GM12878 (cell line): ENCODE measurements at regions not wholly inside any gene's neighbourhood (a gene's known extent, or its start where the extent isn't known, plus 50 kb on each side); places are given as distances from the start of the nearest gene placed in this dataset.

ENCODE experiments used
- ATAC-seq: fragments of 200-7000 bp; cut with Tn5 transposase; 3 replicates; pipeline ENCODE4 v1.9.1; 2020; ENCODE audit warnings: mild to moderate bottlenecking, moderate library complexity
- BruUV-seq: library from RNA; stranded (reverse); fragments of 400-500 nt; replicated peaks from 2 replicates; lab custom pipeline; 2021; lab: Mats Ljungman, UMichigan
- CTCF ChIA-PET: fragments of 300-600 bp; sonication (Branson Sonifier 250); formaldehyde crosslinking; extraction: SDS; loops from one replicate; lab custom pipeline; 2021; ENCODE audit warnings: inconsistent platforms; lab: Yijun Ruan, JAX
- POLR2A ChIA-PET: fragments of 350-600 bp; formaldehyde crosslinking; extraction: SDS; loops from one replicate; lab custom pipeline; 2021; ENCODE audit warnings: inconsistent platforms; lab: Charles Lee
- RAD21 ChIA-PET: fragments of 300-600 bp; sonication (Branson Sonifier 250); formaldehyde crosslinking; loops from one replicate; lab custom pipeline; 2023; ENCODE audit warnings: antibody characterized with exemption; ENCODE audit not compliant: unreplicated experiment; lab: Charles Lee
- SMC1A ChIA-PET: fragments of 300-600 bp; sonication (Branson Sonifier 250); formaldehyde crosslinking; loops from one replicate; lab custom pipeline; 2023; ENCODE audit not compliant: unreplicated experiment, uncharacterized antibody; lab: Charles Lee
- DNase-seq: peaks from one replicate; pipeline ENCODE4 v3.0.0-alpha.2; 2011; ENCODE audit warnings: low read depth, low spot score
- FAIRE-seq: peaks from 3 replicates; lab custom pipeline; 2011; peaks lifted over from hg19 to GRCh38; lab: Jason Lieb, UNC
- H2AFZ ChIP-seq: 2 replicates; pipeline ENCODE4 v1.6.0; 2011; ENCODE audit warnings: low read depth, low read length, control low read depth; ENCODE audit not compliant: control insufficient read depth
- H3K27ac ChIP-seq: 2 replicates; pipeline ENCODE4 v1.5.1; 2011; ENCODE audit warnings: control low read depth; ENCODE audit not compliant: control insufficient read depth, insufficient read depth
- H3K27me3 ChIP-seq, 2 experiments: replicated peaks in 1 of 2; 2 replicates each; pipeline versions ENCODE4 v1.6.0 to v1.6.1; 2011; ENCODE audit warnings: low read length in 1 of 2; ENCODE audit not compliant: control insufficient read depth in 2 of 2, insufficient read depth in 2 of 2
- H3K36me3 ChIP-seq, 2 experiments: 2 replicates each; pipeline ENCODE4 v1.5.1; 2011; ENCODE audit warnings: low read length in 1 of 2; ENCODE audit not compliant: control insufficient read depth in 2 of 2, insufficient read depth in 2 of 2
- H3K4me1 ChIP-seq: 2 replicates; pipeline ENCODE4 v1.6.1; 2011; ENCODE audit warnings: mild to moderate bottlenecking, low read length, moderate library complexity, mixed read lengths; ENCODE audit not compliant: control insufficient read depth, insufficient read depth
- H3K4me2 ChIP-seq: 2 replicates; pipeline ENCODE4 v1.6.0; 2011; ENCODE audit warnings: control low read depth; ENCODE audit not compliant: control insufficient read depth, insufficient read depth
- H3K4me3 ChIP-seq: fragments of 200-600 bp; sonication (generic); 2 replicates; pipeline ENCODE4 v1.5.1; 2016
- H3K79me2 ChIP-seq: 2 replicates; pipeline ENCODE4 v1.6.0; 2011; ENCODE audit warnings: low read length; ENCODE audit not compliant: control insufficient read depth, insufficient read depth
- H3K9ac ChIP-seq: 2 replicates; pipeline ENCODE4 v1.8.0; 2011; ENCODE audit warnings: low read length, control low read depth, mixed read lengths; ENCODE audit not compliant: control insufficient read depth, insufficient read depth
- H3K9me3 ChIP-seq: replicated peaks from 3 replicates; pipeline ENCODE4 v1.5.1; 2011; ENCODE audit warnings: mild to moderate bottlenecking, low read length; ENCODE audit not compliant: control insufficient read depth, insufficient read depth
- H4K20me1 ChIP-seq: 2 replicates; pipeline ENCODE4 v1.6.0; 2011; ENCODE audit not compliant: control insufficient read depth, insufficient read depth
- ATF2 ChIP-seq: IDR thresholded peaks from 2 replicates; pipeline ENCODE4 v1.6.1; 2012; ENCODE audit warnings: low read length, inconsistent platforms
- BACH1 ChIP-seq: fragments of 450-650 bp; IDR thresholded peaks from 2 replicates; pipeline ENCODE4 v1.6.1; 2017; ENCODE audit warnings: mild to moderate bottlenecking, borderline replicate concordance
- BRCA1 ChIP-seq: IDR thresholded peaks from 2 replicates; pipeline ENCODE4 v1.6.1; 2011; ENCODE audit warnings: low read depth, low read length, improper control_type of control experiment
- CBFB ChIP-seq: IDR thresholded peaks from 2 replicates; pipeline ENCODE4 v1.6.1; 2016; ENCODE audit warnings: antibody characterized with exemption, low read depth
- CREM ChIP-seq: IDR thresholded peaks from 2 replicates; pipeline ENCODE4 v1.6.1; 2014; ENCODE audit warnings: antibody characterized with exemption, low read depth
- GABPA ChIP-seq: IDR thresholded peaks from 2 replicates; pipeline ENCODE4 v1.6.1; 2014; ENCODE audit warnings: antibody characterized with exemption, low read depth, mild to moderate bottlenecking, inconsistent platforms
- MEF2A ChIP-seq: IDR thresholded peaks from 2 replicates; pipeline ENCODE4 v1.6.1; 2011; ENCODE audit warnings: low read depth, mild to moderate bottlenecking, low read length, moderate library complexity; ENCODE audit not compliant: insufficient read depth
- RAD21 ChIP-seq: IDR thresholded peaks from 2 replicates; pipeline ENCODE4 v1.6.1; 2011; ENCODE audit warnings: mild to moderate bottlenecking, low read depth, low read length, moderate library complexity; ENCODE audit not compliant: insufficient read depth
- RB1 ChIP-seq: fragments of 450-650 bp; formaldehyde crosslinking; IDR thresholded peaks from 2 replicates; pipeline ENCODE4 v1.6.1; 2017; ENCODE audit warnings: mild to moderate bottlenecking, borderline replicate concordance
- SMARCA5 ChIP-seq: fragments of 450-650 bp; IDR thresholded peaks from 2 replicates; pipeline ENCODE4 v1.6.1; 2017; ENCODE audit warnings: mild to moderate bottlenecking
- SREBF2 ChIP-seq: IDR thresholded peaks from 2 replicates; pipeline ENCODE4 v1.6.1; 2012; ENCODE audit warnings: mild to moderate bottlenecking, low read length
- SUPT20H ChIP-seq: IDR thresholded peaks from 2 replicates; pipeline ENCODE4 v1.6.1; 2011; ENCODE audit warnings: low read depth, mild to moderate bottlenecking, low read length, moderate library complexity, borderline replicate concordance; ENCODE audit not compliant: control insufficient read depth
- TCF7 ChIP-seq: IDR thresholded peaks from 2 replicates; pipeline ENCODE4 v1.6.1; 2014; ENCODE audit warnings: antibody characterized with exemption, borderline replicate concordance
- ZSCAN29 ChIP-seq: fragments of 450-650 bp; IDR thresholded peaks from 2 replicates; pipeline ENCODE4 v1.6.1; 2017; ENCODE audit warnings: mild to moderate bottlenecking, moderate library complexity
- WGBS: methylation state at CpG from one replicate; pipeline ENCODE4 v1.1.6; 2016; ENCODE audit warnings: low lambda C conversion rate; ENCODE audit not compliant: insufficient replicate concordance, insufficient coverage; ENCODE audit errors: missing lambda C conversion rate; 5-methylcytosine and 5-hydroxymethylcytosine counted together
- in situ Hi-C: fragments of 300-500 bp; cut with MboI; formaldehyde crosslinking; loops from 9 replicates; pipeline ENCODE4 v1.14.3; 2018; ENCODE audit warnings: mixed read lengths
- intact Hi-C: fragments of 100-400 bp; cut with micrococcal nuclease; formaldehyde crosslinking; loops from one replicate; pipeline ENCODE4 v1.14.2; 2022; ENCODE audit not compliant: unreplicated experiment
- TF ChIP-seq, protein P1 (sequence below): fragments of 450-650 bp; IDR thresholded peaks from 2 replicates; pipeline ENCODE4 v1.6.1; 2017; ENCODE audit warnings: antibody characterized with exemption, mild to moderate bottlenecking, moderate library complexity

GRCh38 chr4:12177416-12177815 is 748.7 kb upstream of the HS3ST1 start:
- CTCF ChIA-PET, result no interaction called here
- RAD21 ChIA-PET, result no interaction called here
- no peak overlapping the region for H3K27ac ChIP-seq
- BruUV-seq, result no TSS peak
- intact Hi-C loops, result no loop called here
- no peaks in the 10 kb centered on the region for H3K27me3 ChIP-seq
- H3K4me3 ChIP-seq, result no peak overlapping the region
- H3K9me3 ChIP-seq, result no peaks in the 10 kb centered on the region
- 0% methylated on average over 2 of the region's 2 CpGs for WGBS
- H4K20me1 ChIP-seq, result no peaks in the 10 kb centered on the region
- no peak overlapping the region for H2AFZ ChIP-seq
- FAIRE-seq (no peak), ATAC-seq (no peak), DNase-seq (no peak)
- H3K4me1 ChIP-seq, result no peaks in the 10 kb centered on the region
- H3K79me2 ChIP-seq, result no peaks in the 10 kb centered on the region
- H3K36me3 ChIP-seq, result no peaks in the 10 kb centered on the region
- no peak overlapping the region for H3K9ac ChIP-seq
- no peak overlapping the region for H3K4me2 ChIP-seq
- SMC1A ChIA-PET, result no interaction called here
- POLR2A ChIA-PET, result no interaction called here
- TF ChIP-seq CBFB, result no peak
- no peak for TF ChIP-seq SREBF2
- TF ChIP-seq ZSCAN29, result no peak
- no peak for TF ChIP-seq GABPA
- TF ChIP-seq RB1, result no peak
- in situ Hi-C loops, result no loop called here

- Histone ChIP-seq H3K4me1 (no peaks in the 10 kb centered on the region), H3K27ac (no peak overlapping the region), H3K36me3 (no peaks in the 10 kb centered on the region), H3K27me3 (no peaks in the 10 kb centered on the region), H3K79me2 (no peaks in the 10 kb centered on the region), H3K4me2 (no peak overlapping the region), H4K20me1 (no peaks in the 10 kb centered on the region), H3K4me3 (no peak overlapping the region), H3K9ac (no peak overlapping the region), H3K9me3 (no peaks in the 10 kb centered on the region), H2AFZ (no peak overlapping the region)
- intact Hi-C loops, result no loop called here
- no TSS peak for BruUV-seq
- ChIA-PET CTCF (no interaction called here), RAD21 (no interaction called here), POLR2A (no interaction called here), SMC1A (no interaction called here)
- FAIRE-seq (no peak), ATAC-seq (no peak), DNase-seq (no peak)
- WGBS, result 37% methylated on average over 4 of the region's 4 CpGs
- in situ Hi-C loops, result no loop called here
- TF ChIP-seq SUPT20H (no peak), BACH1 (no peak), RAD21 (no peak), TCF7 (no peak), ATF2 (no peak), BRCA1 (no peak), SMARCA5 (no peak), CREM (no peak), MEF2A (no peak)
- TF ChIP-seq, protein P1, sequence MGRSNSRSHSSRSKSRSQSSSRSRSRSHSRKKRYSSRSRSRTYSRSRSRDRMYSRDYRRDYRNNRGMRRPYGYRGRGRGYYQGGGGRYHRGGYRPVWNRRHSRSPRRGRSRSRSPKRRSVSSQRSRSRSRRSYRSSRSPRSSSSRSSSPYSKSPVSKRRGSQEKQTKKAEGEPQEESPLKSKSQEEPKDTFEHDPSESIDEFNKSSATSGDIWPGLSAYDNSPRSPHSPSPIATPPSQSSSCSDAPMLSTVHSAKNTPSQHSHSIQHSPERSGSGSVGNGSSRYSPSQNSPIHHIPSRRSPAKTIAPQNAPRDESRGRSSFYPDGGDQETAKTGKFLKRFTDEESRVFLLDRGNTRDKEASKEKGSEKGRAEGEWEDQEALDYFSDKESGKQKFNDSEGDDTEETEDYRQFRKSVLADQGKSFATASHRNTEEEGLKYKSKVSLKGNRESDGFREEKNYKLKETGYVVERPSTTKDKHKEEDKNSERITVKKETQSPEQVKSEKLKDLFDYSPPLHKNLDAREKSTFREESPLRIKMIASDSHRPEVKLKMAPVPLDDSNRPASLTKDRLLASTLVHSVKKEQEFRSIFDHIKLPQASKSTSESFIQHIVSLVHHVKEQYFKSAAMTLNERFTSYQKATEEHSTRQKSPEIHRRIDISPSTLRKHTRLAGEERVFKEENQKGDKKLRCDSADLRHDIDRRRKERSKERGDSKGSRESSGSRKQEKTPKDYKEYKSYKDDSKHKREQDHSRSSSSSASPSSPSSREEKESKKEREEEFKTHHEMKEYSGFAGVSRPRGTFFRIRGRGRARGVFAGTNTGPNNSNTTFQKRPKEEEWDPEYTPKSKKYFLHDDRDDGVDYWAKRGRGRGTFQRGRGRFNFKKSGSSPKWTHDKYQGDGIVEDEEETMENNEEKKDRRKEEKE, result no peak
Measured at GRCh38 chr4:12173496-12173895, 744.8 kb upstream of the HS3ST1 start.
